SK-N-SH treated with all-trans-retinoic acid at 6 μM for 48 hours (cell line): ENCODE measurements at regions not wholly inside any gene's neighbourhood (a gene's known extent, or its start where the extent isn't known, plus 50 kb on each side); places are given as distances from the start of the nearest gene placed in this dataset.

Source experiments
- ATAC-seq: fragments of 200-7000 bp; cut with Tn5 transposase; 3 replicates; pipeline ENCODE4 v1.9.1; 2020; ENCODE audit warnings: mild to moderate bottlenecking, moderate library complexity
- ARNTL ChIP-seq: fragments of 450-650 bp; formaldehyde crosslinking; IDR thresholded peaks from 2 replicates; pipeline ENCODE4 v1.5.0; 2020; ENCODE audit warnings: low read depth, mild to moderate bottlenecking, moderate library complexity, borderline replicate concordance
- BACH2 ChIP-seq: fragments of 250-450 bp; sonication (Bioruptor Pico); IDR thresholded peaks from 2 replicates; pipeline ENCODE4 v1.9.0; 2021; ENCODE audit warnings: mild to moderate bottlenecking, borderline replicate concordance
- CSDC2 ChIP-seq: fragments of 250-450 bp; sonication (Bioruptor Pico); IDR thresholded peaks from 2 replicates; pipeline ENCODE4 v1.5.0; 2020; ENCODE audit warnings: mild to moderate bottlenecking, moderate library complexity
- ESRRG ChIP-seq: fragments of 250-450 bp; sonication (Bioruptor Pico); IDR thresholded peaks from 2 replicates; pipeline ENCODE4 v1.6.1; 2021; ENCODE audit warnings: mild to moderate bottlenecking
- GLIS3 ChIP-seq: fragments of 250-450 bp; sonication (Bioruptor Pico); IDR thresholded peaks from 2 replicates; pipeline ENCODE4 v1.5.0; 2020; ENCODE audit warnings: mild to moderate bottlenecking, moderate library complexity
- ISL1 ChIP-seq: fragments of 250-450 bp; sonication (Bioruptor Pico); IDR thresholded peaks from 2 replicates; pipeline ENCODE4 v2.1.2; 2022; ENCODE audit warnings: mild to moderate bottlenecking, moderate library complexity
- OSR1 ChIP-seq: fragments of 250-450 bp; sonication (Bioruptor Pico); IDR thresholded peaks from 2 replicates; pipeline ENCODE4 v1.8.0; 2022; ENCODE audit warnings: moderate library complexity, mild to moderate bottlenecking, inconsistent platforms
- PPARA ChIP-seq: fragments of 250-450 bp; sonication (Bioruptor Pico); IDR thresholded peaks from 2 replicates; pipeline ENCODE4 v1.5.0; 2020; ENCODE audit warnings: mild to moderate bottlenecking, borderline replicate concordance
- RARB ChIP-seq: fragments of 250-450 bp; sonication (Bioruptor Pico); IDR thresholded peaks from 2 replicates; pipeline ENCODE4 v1.8.0; 2021; ENCODE audit warnings: mild to moderate bottlenecking, moderate library complexity
- SNAI2 ChIP-seq: fragments of 250-450 bp; sonication (Bioruptor Pico); IDR thresholded peaks from 2 replicates; pipeline ENCODE4 v1.5.0; 2020; ENCODE audit warnings: mild to moderate bottlenecking, moderate library complexity
- TCF4 ChIP-seq: fragments of 250-450 bp; sonication (Bioruptor Pico); IDR thresholded peaks from 2 replicates; pipeline ENCODE4 v1.8.0; 2021; ENCODE audit warnings: mild to moderate bottlenecking, moderate library complexity, borderline replicate concordance
- TOX ChIP-seq: fragments of 250-450 bp; sonication (Bioruptor Pico); IDR thresholded peaks from 2 replicates; pipeline ENCODE4 v1.8.0; 2021; ENCODE audit warnings: mild to moderate bottlenecking, moderate library complexity, borderline replicate concordance
- ZFP3 ChIP-seq: fragments of 250-450 bp; sonication (Bioruptor Pico); IDR thresholded peaks from 2 replicates; pipeline ENCODE4 v1.5.0; 2020; ENCODE audit warnings: mild to moderate bottlenecking, moderate library complexity
- ZFP30 ChIP-seq: fragments of 450-650 bp; formaldehyde crosslinking; IDR thresholded peaks from 2 replicates; pipeline ENCODE4 v1.5.0; 2022; ENCODE audit warnings: mild to moderate bottlenecking, moderate library complexity
- ZNF565 ChIP-seq: fragments of 450-650 bp; formaldehyde crosslinking; conservative IDR thresholded peaks from 2 replicates; pipeline ENCODE4 v1.5.0; 2020; ENCODE audit warnings: low read depth, mild to moderate bottlenecking, moderate library complexity
- ZNF8 ChIP-seq: fragments of 450-650 bp; formaldehyde crosslinking; IDR thresholded peaks from 2 replicates; pipeline ENCODE4 v1.5.0; 2020; ENCODE audit warnings: mild to moderate bottlenecking, moderate library complexity
- TF ChIP-seq, protein P1 (sequence below): fragments of 250-450 bp; sonication (Bioruptor Pico); IDR thresholded peaks from 2 replicates; pipeline ENCODE4 v1.8.0; 2020; ENCODE audit warnings: mild to moderate bottlenecking, moderate library complexity, borderline replicate concordance
- TF ChIP-seq, protein P2 (sequence below): fragments of 250-450 bp; sonication (Bioruptor Pico); IDR thresholded peaks from 2 replicates; pipeline ENCODE4 v1.5.0; 2020; ENCODE audit warnings: mild to moderate bottlenecking, moderate library complexity
- TF ChIP-seq, protein P3 (sequence below): fragments of 250-450 bp; sonication (Bioruptor Pico); IDR thresholded peaks from 2 replicates; pipeline ENCODE4 v1.8.0; 2021; ENCODE audit warnings: low read depth, mild to moderate bottlenecking, moderate library complexity, borderline replicate concordance
- TF ChIP-seq, protein P4 (sequence below): fragments of 250-450 bp; sonication (Bioruptor Pico); IDR thresholded peaks from 2 replicates; pipeline ENCODE4 v1.5.1; 2021; ENCODE audit warnings: mild to moderate bottlenecking, moderate library complexity
- TF ChIP-seq, protein P5 (sequence below): fragments of 250-450 bp; sonication (Bioruptor Pico); IDR thresholded peaks from 2 replicates; pipeline ENCODE4 v1.5.1; 2020; ENCODE audit warnings: low read depth, mild to moderate bottlenecking, moderate library complexity

DNA sequence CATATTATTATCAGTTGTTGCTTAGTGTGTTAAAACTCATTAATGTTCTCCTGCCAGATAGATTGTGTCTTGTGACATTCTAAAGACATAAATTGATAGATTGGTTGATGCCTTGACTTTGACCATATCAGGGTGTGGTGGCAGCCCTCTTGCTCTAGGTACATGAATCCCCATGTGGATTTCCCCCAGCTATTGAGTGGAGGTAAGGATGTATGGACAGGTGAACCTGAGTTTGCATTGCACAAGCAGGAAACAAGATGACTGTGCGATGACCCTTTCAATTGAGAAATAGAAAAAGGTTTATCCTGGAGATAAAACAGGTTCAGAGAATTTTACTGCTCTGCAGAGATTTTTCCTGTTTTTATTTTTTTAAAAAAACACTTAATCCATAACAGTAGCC is 619.2 kb downstream of the SPRY1 start (continued):
- TF ChIP-seq, protein P1, sequence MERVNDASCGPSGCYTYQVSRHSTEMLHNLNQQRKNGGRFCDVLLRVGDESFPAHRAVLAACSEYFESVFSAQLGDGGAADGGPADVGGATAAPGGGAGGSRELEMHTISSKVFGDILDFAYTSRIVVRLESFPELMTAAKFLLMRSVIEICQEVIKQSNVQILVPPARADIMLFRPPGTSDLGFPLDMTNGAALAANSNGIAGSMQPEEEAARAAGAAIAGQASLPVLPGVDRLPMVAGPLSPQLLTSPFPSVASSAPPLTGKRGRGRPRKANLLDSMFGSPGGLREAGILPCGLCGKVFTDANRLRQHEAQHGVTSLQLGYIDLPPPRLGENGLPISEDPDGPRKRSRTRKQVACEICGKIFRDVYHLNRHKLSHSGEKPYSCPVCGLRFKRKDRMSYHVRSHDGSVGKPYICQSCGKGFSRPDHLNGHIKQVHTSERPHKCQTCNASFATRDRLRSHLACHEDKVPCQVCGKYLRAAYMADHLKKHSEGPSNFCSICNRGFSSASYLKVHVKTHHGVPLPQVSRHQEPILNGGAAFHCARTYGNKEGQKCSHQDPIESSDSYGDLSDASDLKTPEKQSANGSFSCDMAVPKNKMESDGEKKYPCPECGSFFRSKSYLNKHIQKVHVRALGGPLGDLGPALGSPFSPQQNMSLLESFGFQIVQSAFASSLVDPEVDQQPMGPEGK (CRISPR knock-in tag) = no peak
- TF ChIP-seq ARNTL (CRISPR knock-in tag) = no peak
- no peak for TF ChIP-seq RARB (CRISPR knock-in tag)

DNA sequence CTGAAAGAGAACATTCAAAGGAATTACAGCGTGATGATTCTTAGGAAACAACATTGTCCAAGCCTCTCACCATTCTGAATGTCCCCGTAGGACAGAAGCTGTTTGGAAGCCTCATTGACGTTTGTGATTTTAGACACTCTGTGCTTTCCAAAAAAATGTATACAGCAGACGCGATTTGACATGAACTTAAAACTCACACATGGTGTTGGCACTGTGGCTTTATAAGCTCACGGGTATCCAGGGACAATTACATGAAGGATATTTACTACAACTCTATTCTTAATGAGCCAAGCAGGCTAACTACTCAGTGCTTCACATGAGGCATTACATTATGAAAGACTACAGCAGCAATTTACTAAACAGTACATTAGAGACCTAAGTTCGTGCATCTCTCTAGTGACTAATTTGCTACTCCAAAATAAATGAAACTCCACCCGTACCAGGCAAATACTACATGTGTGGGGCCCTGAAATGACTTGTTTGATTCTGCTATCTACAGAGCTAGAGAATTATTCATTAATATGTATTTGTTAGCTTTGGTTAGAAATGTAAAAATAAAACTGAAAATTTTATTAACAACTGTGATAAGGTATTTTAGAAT is 620.7 kb downstream of the SPRY1 start:
- TF ChIP-seq TOX (no peak), ZNF565 (CRISPR knock-in tag) (no peak), SNAI2 (no peak), ZFP30 (CRISPR knock-in tag) (no peak)
- TF ChIP-seq, protein P2, sequence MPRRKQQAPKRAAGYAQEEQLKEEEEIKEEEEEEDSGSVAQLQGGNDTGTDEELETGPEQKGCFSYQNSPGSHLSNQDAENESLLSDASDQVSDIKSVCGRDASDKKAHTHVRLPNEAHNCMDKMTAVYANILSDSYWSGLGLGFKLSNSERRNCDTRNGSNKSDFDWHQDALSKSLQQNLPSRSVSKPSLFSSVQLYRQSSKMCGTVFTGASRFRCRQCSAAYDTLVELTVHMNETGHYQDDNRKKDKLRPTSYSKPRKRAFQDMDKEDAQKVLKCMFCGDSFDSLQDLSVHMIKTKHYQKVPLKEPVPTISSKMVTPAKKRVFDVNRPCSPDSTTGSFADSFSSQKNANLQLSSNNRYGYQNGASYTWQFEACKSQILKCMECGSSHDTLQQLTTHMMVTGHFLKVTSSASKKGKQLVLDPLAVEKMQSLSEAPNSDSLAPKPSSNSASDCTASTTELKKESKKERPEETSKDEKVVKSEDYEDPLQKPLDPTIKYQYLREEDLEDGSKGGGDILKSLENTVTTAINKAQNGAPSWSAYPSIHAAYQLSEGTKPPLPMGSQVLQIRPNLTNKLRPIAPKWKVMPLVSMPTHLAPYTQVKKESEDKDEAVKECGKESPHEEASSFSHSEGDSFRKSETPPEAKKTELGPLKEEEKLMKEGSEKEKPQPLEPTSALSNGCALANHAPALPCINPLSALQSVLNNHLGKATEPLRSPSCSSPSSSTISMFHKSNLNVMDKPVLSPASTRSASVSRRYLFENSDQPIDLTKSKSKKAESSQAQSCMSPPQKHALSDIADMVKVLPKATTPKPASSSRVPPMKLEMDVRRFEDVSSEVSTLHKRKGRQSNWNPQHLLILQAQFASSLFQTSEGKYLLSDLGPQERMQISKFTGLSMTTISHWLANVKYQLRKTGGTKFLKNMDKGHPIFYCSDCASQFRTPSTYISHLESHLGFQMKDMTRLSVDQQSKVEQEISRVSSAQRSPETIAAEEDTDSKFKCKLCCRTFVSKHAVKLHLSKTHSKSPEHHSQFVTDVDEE = no peak
- no peak for ATAC-seq

DNA sequence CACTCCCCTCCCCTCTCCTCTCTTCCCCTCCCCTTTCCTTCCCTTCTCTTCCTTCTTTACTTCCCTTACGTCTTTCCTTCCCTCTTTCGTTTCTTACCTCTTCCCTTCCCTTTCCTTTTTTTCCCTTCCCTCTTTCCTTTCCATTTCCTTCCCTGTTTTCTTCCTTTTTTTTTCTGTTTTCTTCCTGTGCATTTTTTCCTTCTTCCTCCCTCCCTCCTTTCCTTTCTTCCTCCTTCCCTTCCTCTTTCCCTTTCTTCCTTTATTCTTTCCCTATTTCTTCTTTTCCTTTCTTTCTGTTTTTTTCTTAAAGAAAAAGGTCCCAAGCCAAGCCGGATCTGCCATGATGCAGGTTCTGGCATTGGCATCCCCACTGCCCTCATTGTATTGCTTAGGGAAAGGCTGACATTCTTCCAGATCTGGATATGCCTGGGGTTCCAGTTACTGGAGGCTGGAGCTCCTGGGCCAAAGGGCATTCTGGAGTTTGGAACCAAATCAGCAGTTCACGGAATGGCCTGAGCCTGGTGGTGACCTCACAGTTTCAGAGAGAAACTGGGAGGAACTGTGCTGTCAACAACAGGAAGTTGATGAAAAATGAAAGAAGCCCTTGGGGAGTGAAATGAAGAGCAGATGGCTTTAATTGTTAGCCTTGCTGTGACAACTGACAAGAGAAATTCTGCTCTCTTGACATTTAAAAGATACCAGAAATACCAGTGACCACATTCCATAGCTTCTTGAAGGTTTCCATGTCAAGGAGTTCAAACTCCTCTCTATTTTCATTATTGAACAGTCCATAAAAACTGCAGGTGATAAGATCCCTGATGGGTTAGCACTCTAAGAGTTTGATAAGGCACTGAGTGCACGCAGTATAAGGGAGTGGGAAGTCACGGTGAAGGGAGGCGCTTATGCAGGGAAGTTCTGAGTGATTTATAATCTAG is 622.1 kb downstream of the SPRY1 start:
- no peak for TF ChIP-seq BACH2
- TF ChIP-seq, protein P3, sequence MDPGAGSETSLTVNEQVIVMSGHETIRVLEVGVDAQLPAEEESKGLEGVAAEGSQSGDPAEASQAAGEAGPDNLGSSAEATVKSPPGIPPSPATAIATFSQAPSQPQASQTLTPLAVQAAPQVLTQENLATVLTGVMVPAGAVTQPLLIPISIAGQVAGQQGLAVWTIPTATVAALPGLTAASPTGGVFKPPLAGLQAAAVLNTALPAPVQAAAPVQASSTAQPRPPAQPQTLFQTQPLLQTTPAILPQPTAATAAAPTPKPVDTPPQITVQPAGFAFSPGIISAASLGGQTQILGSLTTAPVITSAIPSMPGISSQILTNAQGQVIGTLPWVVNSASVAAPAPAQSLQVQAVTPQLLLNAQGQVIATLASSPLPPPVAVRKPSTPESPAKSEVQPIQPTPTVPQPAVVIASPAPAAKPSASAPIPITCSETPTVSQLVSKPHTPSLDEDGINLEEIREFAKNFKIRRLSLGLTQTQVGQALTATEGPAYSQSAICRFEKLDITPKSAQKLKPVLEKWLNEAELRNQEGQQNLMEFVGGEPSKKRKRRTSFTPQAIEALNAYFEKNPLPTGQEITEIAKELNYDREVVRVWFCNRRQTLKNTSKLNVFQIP = peak; percentile 89; the same call in 1 of the 2 replicates
- TF ChIP-seq RARB (CRISPR knock-in tag) = no peak
- TF ChIP-seq, protein P1 (CRISPR knock-in tag) = peak; percentile 67
- TF ChIP-seq ZFP3 (CRISPR knock-in tag) = peak; percentile 66
- no peak for TF ChIP-seq ZNF565 (CRISPR knock-in tag)
- TF ChIP-seq TOX = peak; percentile 74
- TF ChIP-seq ESRRG = peak; percentile 39; the same call in 1 of the 2 replicates
- TF ChIP-seq, protein P4, sequence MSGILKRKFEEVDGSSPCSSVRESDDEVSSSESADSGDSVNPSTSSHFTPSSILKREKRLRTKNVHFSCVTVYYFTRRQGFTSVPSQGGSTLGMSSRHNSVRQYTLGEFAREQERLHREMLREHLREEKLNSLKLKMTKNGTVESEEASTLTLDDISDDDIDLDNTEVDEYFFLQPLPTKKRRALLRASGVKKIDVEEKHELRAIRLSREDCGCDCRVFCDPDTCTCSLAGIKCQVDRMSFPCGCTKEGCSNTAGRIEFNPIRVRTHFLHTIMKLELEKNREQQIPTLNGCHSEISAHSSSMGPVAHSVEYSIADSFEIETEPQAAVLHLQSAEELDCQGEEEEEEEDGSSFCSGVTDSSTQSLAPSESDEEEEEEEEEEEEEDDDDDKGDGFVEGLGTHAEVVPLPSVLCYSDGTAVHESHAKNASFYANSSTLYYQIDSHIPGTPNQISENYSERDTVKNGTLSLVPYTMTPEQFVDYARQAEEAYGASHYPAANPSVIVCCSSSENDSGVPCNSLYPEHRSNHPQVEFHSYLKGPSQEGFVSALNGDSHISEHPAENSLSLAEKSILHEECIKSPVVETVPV (CRISPR knock-in tag) = peak; percentile 51; the same call in 1 of the 2 replicates
- TF ChIP-seq, protein P5, sequence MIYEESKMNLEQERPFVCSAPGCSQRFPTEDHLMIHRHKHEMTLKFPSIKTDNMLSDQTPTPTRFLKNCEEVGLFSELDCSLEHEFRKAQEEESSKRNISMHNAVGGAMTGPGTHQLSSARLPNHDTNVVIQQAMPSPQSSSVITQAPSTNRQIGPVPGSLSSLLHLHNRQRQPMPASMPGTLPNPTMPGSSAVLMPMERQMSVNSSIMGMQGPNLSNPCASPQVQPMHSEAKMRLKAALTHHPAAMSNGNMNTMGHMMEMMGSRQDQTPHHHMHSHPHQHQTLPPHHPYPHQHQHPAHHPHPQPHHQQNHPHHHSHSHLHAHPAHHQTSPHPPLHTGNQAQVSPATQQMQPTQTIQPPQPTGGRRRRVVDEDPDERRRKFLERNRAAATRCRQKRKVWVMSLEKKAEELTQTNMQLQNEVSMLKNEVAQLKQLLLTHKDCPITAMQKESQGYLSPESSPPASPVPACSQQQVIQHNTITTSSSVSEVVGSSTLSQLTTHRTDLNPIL (CRISPR knock-in tag) = peak; percentile 88
- no peak for TF ChIP-seq OSR1
- TF ChIP-seq, protein P2 = peak; percentile 94; the same call in 1 of the 2 replicates
- no peak; the same call in 1 of the 2 replicates for TF ChIP-seq ZNF8 (CRISPR knock-in tag)
- TF ChIP-seq GLIS3 = peak; percentile 76; the same call in 1 of the 2 replicates
- peak; percentile 99 for TF ChIP-seq ISL1 (CRISPR knock-in tag)
- 0 out of 2 replicates have a peak, but pooled peaks have one; percentile 10 for TF ChIP-seq CSDC2
- no peak for TF ChIP-seq ARNTL (CRISPR knock-in tag)
- 0 out of 2 replicates have a peak, but pooled peaks have one; percentile 57 for TF ChIP-seq SNAI2
- no peak for TF ChIP-seq PPARA
- peak; percentile 95 for TF ChIP-seq TCF4 (CRISPR knock-in tag)
- ATAC-seq = peak; percentile 94
